GM19397 (cell line): ENCODE measurements at regions not wholly inside any gene's neighbourhood (a gene's known extent, or its start where the extent isn't known, plus 50 kb on each side); places are given as distances from the start of the nearest gene placed in this dataset.
A peak's percentile ranks its signal among the peaks of the same experiment; 100 is the strongest.

Experiments used
- ATAC-seq: cut with Tn5 transposase; IDR thresholded peaks from one replicate; pipeline ENCODE4 v1.9.1; 2021; ENCODE audit warnings: mild to moderate bottlenecking, moderate library complexity; ENCODE audit not compliant: unreplicated experiment

GRCh38 chr5:82381591-82381990 lies 103.4 kb upstream of the RPS23 start:
- ATAC-seq, result no peak

- no peak for ATAC-seq
Observed at GRCh38 chr5:82376307-82376706, 98.2 kb upstream of the RPS23 start.

GRCh38 chr5:82375488-82376244 lies 97.5 kb upstream of the RPS23 start:
- ATAC-seq, result no peak

GRCh38 chr5:82374637-82375036 lies 96.5 kb upstream of the RPS23 start:
- no peak for ATAC-seq

GRCh38 chr5:82367930-82368329 lies 89.8 kb upstream of the RPS23 start:
- ATAC-seq, result no peak

- no peak for ATAC-seq
Observed at GRCh38 chr5:82365744-82366228, 87.6 kb upstream of the RPS23 start.

- no peak for ATAC-seq
Observed at GRCh38 chr5:82365026-82365425, 86.9 kb upstream of the RPS23 start.

- ATAC-seq, result no peak
Observed at GRCh38 chr5:82364497-82364896, 86.3 kb upstream of the RPS23 start.

- no peak for ATAC-seq
Observed at GRCh38 chr5:82363524-82363923, 85.4 kb upstream of the RPS23 start.

GRCh38 chr5:82362636-82363035 lies 84.5 kb upstream of the RPS23 start:
- ATAC-seq, result no peak

GRCh38 chr5:82360022-82360421 lies 81.9 kb upstream of the RPS23 start:
- no peak for ATAC-seq

- ATAC-seq, result no peak
Observed at GRCh38 chr5:82359272-82359671, 81.1 kb upstream of the RPS23 start.

GRCh38 chr5:82358457-82358856 lies 80.3 kb upstream of the RPS23 start:
- ATAC-seq, result no peak

GRCh38 chr5:82356808-82357671 lies 78.9 kb upstream of the RPS23 start:
- ATAC-seq, result no peak

GRCh38 chr5:82356021-82356420 lies 77.9 kb upstream of the RPS23 start:
- ATAC-seq, result no peak

- ATAC-seq, result no peak
Observed at GRCh38 chr5:82355496-82355895, 77.3 kb upstream of the RPS23 start.

- no peak for ATAC-seq
Observed at GRCh38 chr5:82355053-82355452, 76.9 kb upstream of the RPS23 start.

GRCh38 chr5:82354543-82354942 lies 76.4 kb upstream of the RPS23 start:
- no peak for ATAC-seq

- no peak for ATAC-seq
Observed at GRCh38 chr5:82353522-82353921, 75.4 kb upstream of the RPS23 start.

- ATAC-seq, result no peak
Observed at GRCh38 chr5:82352146-82352791, 74.1 kb upstream of the RPS23 start.

- ATAC-seq, result peak; percentile 68
Observed at GRCh38 chr5:82351754-82352145, 73.6 kb upstream of the RPS23 start.

- ATAC-seq, result no peak
Observed at GRCh38 chr5:82351297-82351696, 73.1 kb upstream of the RPS23 start.
